ENCODE measurements at regions not wholly inside any gene's neighbourhood (a gene's known extent, or its start where the extent isn't known, plus 50 kb on each side); places are given as distances from the start of the nearest gene placed in this dataset.

DNA sequence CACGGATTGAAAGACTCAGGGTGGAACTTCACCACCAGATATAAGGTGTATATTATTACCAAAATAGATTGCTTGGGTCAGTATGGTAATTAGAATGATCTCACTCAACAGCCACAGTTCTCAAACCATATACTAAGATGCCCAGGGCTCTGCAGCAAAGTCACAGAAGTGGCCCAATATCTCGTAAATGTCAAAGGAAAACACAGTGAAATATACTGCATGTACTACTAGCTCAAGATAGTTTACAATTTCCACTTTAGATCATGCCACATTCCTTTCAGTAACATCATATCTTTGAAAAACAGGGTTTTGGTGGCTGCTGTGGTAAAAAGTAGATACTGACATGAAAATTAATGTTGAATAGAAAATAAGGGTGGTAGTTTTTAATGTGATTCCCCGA lies 180.3 kb upstream of the ATP1B1 start:
- Histone ChIP-seq H3K9me3 (ENCODE audit: control insufficient read depth, low read length) (no peaks in the 10 kb centered on the region), H3K9ac (ENCODE audit: low read length) (no peak overlapping the region), H3K36me3 (ENCODE audit: control insufficient read depth, insufficient read depth, low read length) (no peaks in the 10 kb centered on the region), H3K27me3 (ENCODE audit: control insufficient read depth, insufficient read depth, low read length) (no peaks in the 10 kb centered on the region), H3K4me3 (ENCODE audit: low read length) (no peak overlapping the region), H3K4me1 (ENCODE audit: control insufficient read depth, insufficient read depth, low read length) (peaks cover 12% of the 10 kb centered on the region)

DNA sequence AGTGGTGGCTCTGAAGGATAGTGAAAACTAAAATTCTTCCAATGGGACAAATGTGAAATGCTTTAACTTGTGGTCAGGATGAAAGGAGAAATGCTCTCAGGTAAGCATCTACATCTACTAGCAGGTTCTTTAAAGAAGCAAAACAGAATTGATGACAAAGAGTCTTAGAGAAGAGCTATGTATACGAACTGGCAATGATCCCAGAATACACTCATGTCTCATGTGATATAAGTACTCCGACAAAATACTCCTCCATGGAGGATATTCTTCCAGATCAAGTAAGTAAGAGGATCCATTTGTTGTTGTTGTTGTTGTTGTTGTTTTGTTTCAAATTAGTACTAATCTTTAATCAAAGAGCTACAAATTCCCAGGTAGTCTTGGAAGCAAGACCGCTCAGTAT lies 174.0 kb upstream of the ATP1B1 start:
- Histone ChIP-seq H3K36me3 (ENCODE audit: control insufficient read depth, insufficient read depth, low read length) (no peaks in the 10 kb centered on the region), H3K9ac (ENCODE audit: low read length) (no peak overlapping the region), H3K4me3 (ENCODE audit: low read length) (no peak overlapping the region), H3K9me3 (ENCODE audit: control insufficient read depth, low read length) (no peaks in the 10 kb centered on the region), H3K27me3 (ENCODE audit: control insufficient read depth, insufficient read depth, low read length) (no peaks in the 10 kb centered on the region), H3K4me1 (ENCODE audit: control insufficient read depth, insufficient read depth, low read length) (no peaks in the 10 kb centered on the region)

DNA sequence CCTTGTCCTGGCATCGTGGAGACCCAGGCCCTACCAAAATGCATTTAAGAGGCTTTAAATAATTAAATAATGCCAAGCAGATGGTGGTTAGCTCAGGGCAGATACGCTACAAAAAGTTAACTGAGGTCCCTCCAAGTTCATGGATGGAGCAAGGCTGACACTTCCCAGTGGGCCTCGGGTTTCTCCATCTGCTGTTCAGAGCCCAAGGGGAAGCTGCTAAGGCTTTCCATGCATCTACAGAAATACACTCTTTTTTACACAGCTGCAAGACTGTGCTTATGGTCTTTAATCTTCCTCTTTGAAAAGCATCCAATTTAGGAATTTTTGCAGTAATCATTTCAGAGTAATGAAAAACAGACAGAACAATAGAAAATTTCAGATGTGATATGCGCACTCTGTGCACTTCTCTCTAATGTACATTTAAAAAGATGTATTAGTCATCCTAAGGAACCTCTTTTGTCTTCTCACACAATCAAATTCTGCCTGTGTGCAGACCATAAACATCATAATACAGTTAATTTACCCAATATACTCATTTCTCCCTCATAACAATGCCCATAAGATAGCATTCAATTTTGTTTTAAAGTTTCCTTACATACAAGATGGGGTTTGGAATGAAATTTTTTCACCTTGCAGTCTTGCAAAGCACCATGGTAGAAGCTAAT lies 173.2 kb upstream of the ATP1B1 start:
- Histone ChIP-seq H3K27me3 (ENCODE audit: control insufficient read depth, insufficient read depth, low read length) (no peaks in the 10 kb centered on the region), H3K9ac (ENCODE audit: low read length) (no peak overlapping the region), H3K9me3 (ENCODE audit: control insufficient read depth, low read length) (no peaks in the 10 kb centered on the region), H3K4me1 (ENCODE audit: control insufficient read depth, insufficient read depth, low read length) (no peaks in the 10 kb centered on the region), H3K4me3 (ENCODE audit: low read length) (no peak overlapping the region), H3K36me3 (ENCODE audit: control insufficient read depth, insufficient read depth, low read length) (no peaks in the 10 kb centered on the region)

DNA sequence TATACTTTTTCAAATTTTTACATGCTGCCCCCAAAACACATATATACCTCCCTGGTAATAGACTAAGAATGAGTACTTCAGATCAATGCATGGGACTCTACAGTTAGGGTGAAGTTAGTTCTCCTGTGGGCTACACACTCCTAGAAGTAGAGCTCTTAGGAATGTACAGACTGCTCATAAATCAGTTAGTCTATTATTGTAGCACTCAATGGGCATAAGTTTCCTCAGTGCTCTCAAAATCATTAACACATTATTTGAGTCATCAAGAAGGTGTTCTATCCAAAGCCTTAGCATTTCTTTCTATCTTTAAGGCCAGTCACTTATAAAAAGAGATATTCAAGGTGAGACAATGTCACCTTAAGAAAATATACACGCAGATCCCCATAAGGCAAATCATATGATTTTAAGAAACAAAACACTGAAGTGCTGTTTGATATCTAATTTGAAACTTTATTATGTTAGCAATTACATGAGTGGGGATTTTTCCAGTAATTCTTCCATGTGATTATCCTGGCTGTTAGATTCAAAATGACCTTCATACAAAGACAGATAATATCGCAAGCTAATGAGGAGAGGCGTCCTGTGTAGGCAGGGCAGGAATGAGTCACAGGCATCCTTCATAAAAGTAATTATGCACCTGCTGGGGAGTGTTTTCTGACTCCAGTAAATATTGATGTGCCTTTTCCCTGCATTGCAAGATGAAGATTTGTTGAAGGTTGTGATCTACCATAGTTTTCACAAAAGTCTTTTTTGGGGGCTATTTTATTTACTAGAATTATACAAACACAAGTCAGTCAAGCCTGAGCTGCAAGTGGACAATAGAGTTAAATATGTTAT lies 167.2 kb upstream of the ATP1B1 start:
- Histone ChIP-seq H3K9ac (ENCODE audit: low read length) (no peak overlapping the region), H3K9me3 (ENCODE audit: control insufficient read depth, low read length) (no peaks in the 10 kb centered on the region), H3K4me1 (ENCODE audit: control insufficient read depth, insufficient read depth, low read length) (peaks cover 15% of the 10 kb centered on the region), H3K27me3 (ENCODE audit: control insufficient read depth, insufficient read depth, low read length) (no peaks in the 10 kb centered on the region), H3K36me3 (ENCODE audit: control insufficient read depth, insufficient read depth, low read length) (no peaks in the 10 kb centered on the region), H3K4me3 (ENCODE audit: low read length) (no peak overlapping the region)

DNA sequence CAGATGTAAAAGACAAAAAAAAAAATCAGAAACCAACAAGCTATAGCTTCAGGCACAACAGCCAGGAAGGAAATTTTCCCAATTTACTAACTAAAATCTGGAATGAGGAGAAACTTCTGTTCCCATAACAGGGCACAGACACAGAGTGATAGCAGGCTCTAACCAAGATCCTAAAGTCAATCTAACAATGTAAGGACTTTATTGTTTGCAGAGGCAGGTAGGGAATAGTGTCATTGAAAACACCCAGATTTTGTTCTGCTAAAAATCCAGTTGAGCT lies 166.6 kb upstream of the ATP1B1 start:
- Histone ChIP-seq H3K27me3 (ENCODE audit: control insufficient read depth, insufficient read depth, low read length) (no peaks in the 10 kb centered on the region), H3K9ac (ENCODE audit: low read length) (no peak overlapping the region), H3K4me3 (ENCODE audit: low read length) (no peak overlapping the region)

DNA sequence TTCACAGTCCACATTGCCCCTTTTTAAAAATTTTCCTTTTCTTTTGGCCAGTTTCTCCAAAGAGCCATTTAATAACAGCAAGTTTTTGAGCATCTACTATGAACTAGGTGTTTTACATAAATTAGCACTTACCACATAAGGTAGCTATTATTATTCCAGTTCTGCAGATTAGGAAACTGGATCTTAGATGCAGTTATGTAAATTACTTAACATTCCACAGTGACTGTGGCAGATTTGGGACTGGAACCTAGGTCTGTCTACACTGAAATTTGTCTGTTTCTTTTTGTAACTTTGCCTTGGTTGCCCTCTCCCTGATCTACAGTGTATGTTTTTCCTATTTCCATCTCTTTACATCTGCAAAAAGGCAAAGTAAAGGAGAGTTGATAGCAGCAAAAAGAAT lies 164.8 kb upstream of the ATP1B1 start:
- peaks cover 24% of the 10 kb centered on the region for H3K4me1 ChIP-seq (ENCODE audit: control insufficient read depth, insufficient read depth, low read length)
- H3K4me3 ChIP-seq (ENCODE audit: low read length) = no peak overlapping the region
- no peaks in the 10 kb centered on the region for H3K36me3 ChIP-seq (ENCODE audit: control insufficient read depth, insufficient read depth, low read length)
- no peak overlapping the region for H3K9ac ChIP-seq (ENCODE audit: low read length)
- H3K9me3 ChIP-seq (ENCODE audit: control insufficient read depth, low read length) = no peaks in the 10 kb centered on the region
- H3K27me3 ChIP-seq (ENCODE audit: control insufficient read depth, insufficient read depth, low read length) = no peaks in the 10 kb centered on the region

More for the DNA sequence above, 166.6 kb upstream of the ATP1B1 start:
- Histone ChIP-seq H3K4me1 (ENCODE audit: control insufficient read depth, insufficient read depth, low read length) (peaks cover 15% of the 10 kb centered on the region), H3K9me3 (ENCODE audit: control insufficient read depth, low read length) (no peaks in the 10 kb centered on the region), H3K36me3 (ENCODE audit: control insufficient read depth, insufficient read depth, low read length) (no peaks in the 10 kb centered on the region)

DNA sequence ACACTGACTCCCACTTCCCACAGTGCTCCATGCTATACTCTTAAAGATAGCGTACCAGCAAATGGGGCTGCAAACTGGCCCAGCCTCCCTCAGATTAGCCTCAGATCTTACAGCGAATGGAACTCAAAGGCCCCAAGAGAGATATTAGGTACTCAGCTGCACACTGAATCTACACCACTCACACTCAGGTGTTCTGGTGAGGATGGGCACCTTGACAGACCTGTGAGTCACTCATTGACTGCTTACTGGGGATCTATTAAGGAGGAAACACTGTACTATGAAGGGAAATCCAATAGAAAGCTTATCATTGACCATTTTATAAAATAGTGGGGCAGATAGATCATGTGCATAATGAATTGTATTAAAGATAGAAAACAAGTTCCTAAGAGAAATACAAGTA lies 164.3 kb upstream of the ATP1B1 start:
- no peak overlapping the region for H3K9ac ChIP-seq (ENCODE audit: low read length)
- no peaks in the 10 kb centered on the region for H3K9me3 ChIP-seq (ENCODE audit: control insufficient read depth, low read length)
- no peak overlapping the region for H3K4me3 ChIP-seq (ENCODE audit: low read length)
- H3K36me3 ChIP-seq (ENCODE audit: control insufficient read depth, insufficient read depth, low read length) = no peaks in the 10 kb centered on the region
- H3K4me1 ChIP-seq (ENCODE audit: control insufficient read depth, insufficient read depth, low read length) = peaks cover 28% of the 10 kb centered on the region
- H3K27me3 ChIP-seq (ENCODE audit: control insufficient read depth, insufficient read depth, low read length) = no peaks in the 10 kb centered on the region

DNA sequence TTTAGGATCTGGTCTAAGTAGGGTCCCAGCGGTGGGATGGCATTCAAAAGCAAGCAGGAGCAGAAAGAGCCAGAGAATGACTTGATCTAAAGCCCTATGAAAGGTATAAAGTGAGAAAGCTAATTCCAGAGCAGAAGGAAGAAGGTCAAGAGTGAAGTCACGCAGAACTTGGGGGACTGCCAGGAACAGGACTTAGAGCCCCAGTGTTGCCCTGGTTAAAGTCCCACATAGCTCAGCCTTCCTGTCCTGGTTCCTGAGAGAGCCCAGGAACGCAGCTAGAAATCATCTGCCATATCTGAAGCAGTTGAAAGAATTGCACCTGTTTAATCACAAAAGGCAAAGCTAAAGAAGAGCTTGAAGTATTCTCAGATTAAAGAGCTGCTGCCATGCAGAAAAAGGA lies 160.6 kb upstream of the ATP1B1 start:
- no peaks in the 10 kb centered on the region for H3K9me3 ChIP-seq (ENCODE audit: control insufficient read depth, low read length)
- no peak overlapping the region for H3K9ac ChIP-seq (ENCODE audit: low read length)
- H3K36me3 ChIP-seq (ENCODE audit: control insufficient read depth, insufficient read depth, low read length) = no peaks in the 10 kb centered on the region

DNA sequence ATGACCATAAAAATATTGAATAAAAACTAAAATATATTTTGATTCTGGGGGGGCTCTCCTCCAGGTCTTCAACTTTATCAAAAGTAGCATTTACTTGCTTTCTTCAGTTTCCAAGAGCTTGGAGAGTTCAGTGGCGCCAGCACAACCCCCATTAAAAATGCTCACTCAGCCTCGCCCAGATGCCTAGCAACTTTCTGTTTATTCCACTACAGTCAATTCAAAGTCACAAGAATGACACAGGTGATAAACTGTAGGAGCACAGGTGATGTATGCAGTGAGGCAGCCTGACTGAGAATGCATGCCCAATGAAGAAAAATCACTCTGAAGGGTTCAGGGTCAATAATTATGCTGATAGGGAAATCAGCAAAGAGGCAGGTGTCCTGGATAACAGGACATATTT lies 159.4 kb upstream of the ATP1B1 start:
- Histone ChIP-seq H3K9ac (ENCODE audit: low read length) (no peak overlapping the region), H3K4me1 (ENCODE audit: control insufficient read depth, insufficient read depth, low read length) (peaks cover 17% of the 10 kb centered on the region), H3K27me3 (ENCODE audit: control insufficient read depth, insufficient read depth, low read length) (no peaks in the 10 kb centered on the region), H3K4me3 (ENCODE audit: low read length) (no peak overlapping the region), H3K36me3 (ENCODE audit: control insufficient read depth, insufficient read depth, low read length) (no peaks in the 10 kb centered on the region), H3K9me3 (ENCODE audit: control insufficient read depth, low read length) (no peaks in the 10 kb centered on the region)

More for the DNA sequence above, 160.6 kb upstream of the ATP1B1 start:
- Histone ChIP-seq H3K27me3 (ENCODE audit: control insufficient read depth, insufficient read depth, low read length) (no peaks in the 10 kb centered on the region), H3K4me3 (ENCODE audit: low read length) (no peak overlapping the region), H3K4me1 (ENCODE audit: control insufficient read depth, insufficient read depth, low read length) (peaks cover 18% of the 10 kb centered on the region)

DNA sequence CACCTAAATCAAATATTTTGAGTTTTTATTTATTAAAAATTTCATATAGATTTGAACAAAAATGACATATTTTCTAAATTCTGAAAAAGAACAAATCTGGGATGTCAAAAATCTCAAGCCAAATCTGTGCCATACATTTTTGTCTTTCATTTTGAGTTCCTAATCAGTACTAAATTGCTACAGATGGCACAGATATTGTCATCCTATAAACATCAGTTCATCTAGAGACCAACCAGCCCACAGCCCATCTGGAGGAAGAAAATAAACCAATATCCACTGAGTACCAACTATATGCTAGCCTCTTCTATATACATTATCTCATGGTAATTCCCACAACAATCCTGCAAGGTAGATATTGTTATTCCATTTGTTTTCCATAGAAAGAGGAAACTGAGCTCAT lies 156.8 kb upstream of the ATP1B1 start:
- Histone ChIP-seq H3K4me3 (ENCODE audit: low read length) (no peak overlapping the region), H3K36me3 (ENCODE audit: control insufficient read depth, insufficient read depth, low read length) (no peaks in the 10 kb centered on the region), H3K9me3 (ENCODE audit: control insufficient read depth, low read length) (no peaks in the 10 kb centered on the region), H3K27me3 (ENCODE audit: control insufficient read depth, insufficient read depth, low read length) (no peaks in the 10 kb centered on the region), H3K9ac (ENCODE audit: low read length) (no peak overlapping the region), H3K4me1 (ENCODE audit: control insufficient read depth, insufficient read depth, low read length) (peaks cover 17% of the 10 kb centered on the region)

DNA sequence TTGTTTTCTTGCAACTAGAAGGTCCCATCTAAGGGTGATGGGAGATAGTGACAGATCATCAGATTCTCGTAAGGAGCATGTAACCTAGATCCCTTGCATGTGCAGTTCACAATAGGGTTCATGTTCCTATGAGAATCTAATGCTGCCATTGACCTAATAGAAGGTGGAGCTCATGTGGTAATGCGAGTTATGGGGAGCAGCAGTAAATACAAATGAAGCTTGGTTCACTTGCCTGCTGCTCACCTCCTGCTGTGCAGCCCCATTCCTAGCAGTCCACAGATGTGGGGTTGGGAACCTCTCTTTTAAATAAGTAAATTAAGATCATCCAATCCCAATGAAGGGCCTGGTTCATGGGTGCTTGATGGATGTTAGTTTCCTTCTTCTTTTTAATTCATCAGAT lies 148.7 kb upstream of the ATP1B1 start:
- no peak overlapping the region for H3K4me3 ChIP-seq (ENCODE audit: low read length)
- no peaks in the 10 kb centered on the region for H3K36me3 ChIP-seq (ENCODE audit: control insufficient read depth, insufficient read depth, low read length)
- peaks cover 6% of the 10 kb centered on the region for H3K4me1 ChIP-seq (ENCODE audit: control insufficient read depth, insufficient read depth, low read length)
- H3K9me3 ChIP-seq (ENCODE audit: control insufficient read depth, low read length) = no peaks in the 10 kb centered on the region
- no peaks in the 10 kb centered on the region for H3K27me3 ChIP-seq (ENCODE audit: control insufficient read depth, insufficient read depth, low read length)
- no peak overlapping the region for H3K9ac ChIP-seq (ENCODE audit: low read length)

DNA sequence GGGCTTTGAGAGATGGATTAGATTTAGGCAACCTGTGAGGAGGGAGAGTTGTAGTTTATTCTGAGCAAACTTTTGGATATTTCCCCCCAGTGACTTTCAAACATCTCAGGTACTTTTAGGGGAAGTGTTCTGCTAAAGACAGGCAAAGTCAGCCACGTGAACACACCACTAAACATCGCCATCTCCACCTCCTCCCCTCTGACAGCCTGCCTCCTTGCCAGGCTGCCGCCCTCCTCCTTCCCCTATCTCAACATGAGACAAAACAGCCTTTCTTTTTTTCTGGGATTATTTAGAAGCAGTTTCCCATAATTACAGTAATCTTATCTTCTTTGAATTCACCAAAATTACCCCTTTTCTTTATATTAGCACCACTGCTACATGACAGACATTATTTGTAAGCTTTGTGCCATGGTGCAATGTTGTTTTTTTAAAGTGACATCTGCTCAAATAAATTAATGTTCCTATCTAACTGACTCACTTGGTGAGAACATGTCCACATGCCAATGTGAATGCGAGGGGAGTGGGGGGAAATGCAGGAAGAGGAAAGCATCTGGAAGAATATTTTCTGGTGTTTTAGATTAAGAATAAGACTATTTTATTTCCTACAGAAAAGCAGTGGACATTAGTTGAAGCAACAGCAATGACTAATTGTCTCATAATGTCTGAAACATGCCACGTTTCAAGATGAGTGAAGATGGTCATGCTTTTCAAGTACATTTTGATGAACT lies 147.8 kb upstream of the ATP1B1 start:
- no peaks in the 10 kb centered on the region for H3K27me3 ChIP-seq (ENCODE audit: control insufficient read depth, insufficient read depth, low read length)
- H3K4me1 ChIP-seq (ENCODE audit: control insufficient read depth, insufficient read depth, low read length) = peaks cover 6% of the 10 kb centered on the region
- no peaks in the 10 kb centered on the region for H3K9me3 ChIP-seq (ENCODE audit: control insufficient read depth, low read length)
- no peak overlapping the region for H3K9ac ChIP-seq (ENCODE audit: low read length)
- H3K36me3 ChIP-seq (ENCODE audit: control insufficient read depth, insufficient read depth, low read length) = no peaks in the 10 kb centered on the region
- H3K4me3 ChIP-seq (ENCODE audit: low read length) = no peak overlapping the region

Data from mucosa of stomach (tissue), 1 donor.